ENCODE measurements at regions not wholly inside any gene's neighbourhood (a gene's known extent, or its start where the extent isn't known, plus 50 kb on each side); places are given as distances from the start of the nearest gene placed in this dataset.
"Not testable (repeated sequence)": the region's sequence is repeated elsewhere in the genome, so short reads cannot be mapped to it uniquely, and the experiment has no call there.

- Histone ChIP-seq H3K4me3 (no peak overlapping the region), H3K9me3 (no peaks in the 10 kb centered on the region), H3K27me3 (no peaks in the 10 kb centered on the region), H3K27ac (no peak overlapping the region), H3K36me3 (no peaks in the 10 kb centered on the region), H3K4me1 (no peaks in the 10 kb centered on the region)
- intact Hi-C loops (cut with DNase I; ENCODE audit: low total_unique reads) (no loop called here), in situ Hi-C loops (cut with MboI; ENCODE audit: low pct_ligation_motif_present in 1 of 4, low pct_unique_long_range_greater_than_20kb in 1 of 4, low sequenced_read_pairs in 3 of 4) (no loop called here)
- 50% methylated on average over 1 of the region's 1 CpG; no CpG with 5 or more reads in 1 of the 2 donors for WGBS, 2 donors (ENCODE audit: low coverage in 1 of 2)
- DNase-seq, result no peak
- TF ChIP-seq EP300 (IDR thresholded peaks at IDR 0.05; ENCODE audit: low read depth) (no peak), POLR2AphosphoS5 (IDR thresholded peaks at IDR 0.05) (no peak), POLR2A (IDR thresholded peaks at IDR 0.05) (no peak)
- TF ChIP-seq, protein P1, sequence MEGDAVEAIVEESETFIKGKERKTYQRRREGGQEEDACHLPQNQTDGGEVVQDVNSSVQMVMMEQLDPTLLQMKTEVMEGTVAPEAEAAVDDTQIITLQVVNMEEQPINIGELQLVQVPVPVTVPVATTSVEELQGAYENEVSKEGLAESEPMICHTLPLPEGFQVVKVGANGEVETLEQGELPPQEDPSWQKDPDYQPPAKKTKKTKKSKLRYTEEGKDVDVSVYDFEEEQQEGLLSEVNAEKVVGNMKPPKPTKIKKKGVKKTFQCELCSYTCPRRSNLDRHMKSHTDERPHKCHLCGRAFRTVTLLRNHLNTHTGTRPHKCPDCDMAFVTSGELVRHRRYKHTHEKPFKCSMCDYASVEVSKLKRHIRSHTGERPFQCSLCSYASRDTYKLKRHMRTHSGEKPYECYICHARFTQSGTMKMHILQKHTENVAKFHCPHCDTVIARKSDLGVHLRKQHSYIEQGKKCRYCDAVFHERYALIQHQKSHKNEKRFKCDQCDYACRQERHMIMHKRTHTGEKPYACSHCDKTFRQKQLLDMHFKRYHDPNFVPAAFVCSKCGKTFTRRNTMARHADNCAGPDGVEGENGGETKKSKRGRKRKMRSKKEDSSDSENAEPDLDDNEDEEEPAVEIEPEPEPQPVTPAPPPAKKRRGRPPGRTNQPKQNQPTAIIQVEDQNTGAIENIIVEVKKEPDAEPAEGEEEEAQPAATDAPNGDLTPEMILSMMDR (IDR thresholded peaks at IDR 0.05), result no peak
Observed at GRCh38 chr12:34163443-34163842, 141.1 kb downstream of the ALG10 start.

- WGBS, 2 donors (ENCODE audit: low coverage in 1 of 2), result 90 to 92% methylated on average over 2 to 41 of the region's 41 CpGs
- Histone ChIP-seq H3K9me3 (no peaks in the 10 kb centered on the region), H3K36me3 (no peaks in the 10 kb centered on the region), H3K27me3 (no peaks in the 10 kb centered on the region), H3K4me1 (no peaks in the 10 kb centered on the region), H3K4me3 (no peak overlapping the region), H3K27ac (no peak overlapping the region)
- no peak for DNase-seq
- in situ Hi-C loops (cut with MboI; ENCODE audit: low pct_ligation_motif_present in 1 of 4, low pct_unique_long_range_greater_than_20kb in 1 of 4, low sequenced_read_pairs in 3 of 4) (no loop called here), intact Hi-C loops (cut with DNase I; ENCODE audit: low total_unique reads) (no loop called here)
- no peak for TF ChIP-seq POLR2AphosphoS5 (IDR thresholded peaks at IDR 0.05)
Observed at GRCh38 chr12:34166427-34167060, 144.2 kb downstream of the ALG10 start.

DNA sequence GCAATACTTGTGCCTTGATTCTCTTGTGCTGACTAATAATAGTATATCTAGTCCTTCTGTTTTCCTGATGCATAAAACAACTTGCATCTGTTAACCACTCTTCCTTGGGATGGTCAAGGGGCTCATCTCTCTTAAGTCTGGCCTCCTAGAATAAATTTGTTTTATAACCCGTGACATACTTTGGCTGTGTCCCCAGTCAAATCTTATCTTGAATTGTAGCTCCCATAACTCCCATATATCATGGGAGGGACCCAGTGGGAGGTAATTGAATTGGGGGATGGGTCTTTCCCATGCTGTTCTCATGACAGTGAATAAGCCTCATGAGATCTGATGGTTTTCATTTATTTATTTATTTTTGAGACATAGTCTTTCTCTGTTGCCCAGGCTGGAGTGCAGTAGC is 146.2 kb downstream of the ALG10 start:
- intact Hi-C loops (cut with DNase I; ENCODE audit: low total_unique reads); H3K27ac ChIP-seq; H3K4me3 ChIP-seq; in situ Hi-C loops (cut with MboI; ENCODE audit: low pct_ligation_motif_present in 1 of 4, low pct_unique_long_range_greater_than_20kb in 1 of 4, low sequenced_read_pairs in 3 of 4); H3K36me3 ChIP-seq; H3K27me3 ChIP-seq; DNase-seq; H3K9me3 ChIP-seq; H3K4me1 ChIP-seq: not testable (repeated sequence)
- WGBS, 2 donors (ENCODE audit: low coverage in 1 of 2), result 75% methylated on average over 1 of the region's 1 CpG; no CpG with 5 or more reads in 1 of the 2 donors

GRCh38 chr12:34186492-34186891 is 164.2 kb downstream of the ALG10 start:
- H3K4me3 ChIP-seq, result no peak overlapping the region
- H3K27ac ChIP-seq, result no peak overlapping the region
- 68% methylated on average over 2 of the region's 2 CpGs; no CpG with 5 or more reads in 1 of the 2 donors for WGBS, 2 donors (ENCODE audit: low coverage in 1 of 2)
- H3K9me3 ChIP-seq, result no peaks in the 10 kb centered on the region
- intact Hi-C loops (cut with DNase I; ENCODE audit: low total_unique reads) (no loop called here), in situ Hi-C loops (cut with MboI; ENCODE audit: low pct_ligation_motif_present in 1 of 4, low pct_unique_long_range_greater_than_20kb in 1 of 4, low sequenced_read_pairs in 3 of 4) (no loop called here)
- TF ChIP-seq POLR2AphosphoS5 (IDR thresholded peaks at IDR 0.05), result no peak
- no peak for TF ChIP-seq POLR2A (IDR thresholded peaks at IDR 0.05)
- TF ChIP-seq, protein P1 (IDR thresholded peaks at IDR 0.05), result no peak
- no peak for TF ChIP-seq EP300 (IDR thresholded peaks at IDR 0.05; ENCODE audit: low read depth)
- H3K27me3 ChIP-seq, result no peaks in the 10 kb centered on the region
- no peaks in the 10 kb centered on the region for H3K36me3 ChIP-seq
- DNase-seq, result no peak
- no peaks in the 10 kb centered on the region for H3K4me1 ChIP-seq

GRCh38 chr12:34188974-34189373 is 166.7 kb downstream of the ALG10 start:
- TF ChIP-seq POLR2AphosphoS5 (IDR thresholded peaks at IDR 0.05) (no peak), EP300 (IDR thresholded peaks at IDR 0.05; ENCODE audit: low read depth) (no peak), POLR2A (IDR thresholded peaks at IDR 0.05) (no peak)
- TF ChIP-seq, protein P1 (IDR thresholded peaks at IDR 0.05), result no peak
- in situ Hi-C loops (cut with MboI; ENCODE audit: low pct_ligation_motif_present in 1 of 4, low pct_unique_long_range_greater_than_20kb in 1 of 4, low sequenced_read_pairs in 3 of 4), result no loop called here
- Histone ChIP-seq H3K36me3 (no peaks in the 10 kb centered on the region), H3K27me3 (no peaks in the 10 kb centered on the region), H3K4me3 (no peak overlapping the region), H3K4me1 (no peaks in the 10 kb centered on the region), H3K9me3 (no peaks in the 10 kb centered on the region), H3K27ac (no peak overlapping the region)
- intact Hi-C loops (cut with DNase I; ENCODE audit: low total_unique reads), result no loop called here
- no peak for DNase-seq
- 77 to 78% methylated on average over 1 of the region's 1 CpG for WGBS, 2 donors (ENCODE audit: low coverage in 1 of 2)
